ENCODE measurements at regions not wholly inside any gene's neighbourhood (a gene's known extent, or its start where the extent isn't known, plus 50 kb on each side); places are given as distances from the start of the nearest gene placed in this dataset.
"Not testable (repeated sequence)": the region's sequence is repeated elsewhere in the genome, so short reads cannot be mapped to it uniquely, and the experiment has no call there.

DNA sequence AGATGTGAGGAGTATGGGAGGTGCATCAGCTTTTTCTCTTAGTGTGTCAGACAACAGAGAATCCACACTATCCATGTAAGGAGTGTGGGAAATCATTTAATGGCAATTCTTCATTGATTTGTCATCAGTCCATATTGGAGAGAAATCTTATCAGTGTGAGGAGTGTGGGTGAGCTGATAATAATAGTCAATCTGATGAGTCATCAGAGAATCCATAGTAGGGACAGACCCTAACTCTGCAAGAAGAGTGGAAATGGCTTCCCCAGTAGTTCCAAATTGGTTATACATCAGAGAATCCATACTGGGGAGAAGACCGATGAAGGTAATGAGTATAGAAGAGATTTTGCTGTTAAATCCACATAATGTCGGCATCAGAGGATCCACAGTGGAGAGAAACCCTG, 150.5 kb upstream of the THUMPD2 start:
- no peak for DNase-seq (ENCODE audit: low read depth)

DNA sequence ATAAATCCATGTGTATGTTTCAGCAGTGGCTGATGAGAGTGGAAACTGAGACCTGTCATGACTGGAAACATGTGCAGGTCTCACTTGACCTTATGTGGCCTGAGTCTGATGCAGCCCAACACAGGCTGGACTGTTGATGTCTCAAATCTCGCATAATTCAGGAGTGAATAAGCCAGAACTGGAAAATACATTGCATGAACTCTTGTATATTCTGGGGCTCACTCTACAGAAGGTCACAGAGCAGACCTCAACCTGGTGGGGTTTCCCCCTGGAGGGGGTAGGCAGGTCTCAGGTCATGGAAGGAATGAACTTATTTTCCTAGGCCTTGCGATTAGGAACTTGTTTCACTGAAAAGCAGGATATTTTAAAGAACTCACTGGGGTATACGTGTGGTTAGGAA, 146.3 kb upstream of the THUMPD2 start:
- no peak for DNase-seq (ENCODE audit: low read depth)

DNA sequence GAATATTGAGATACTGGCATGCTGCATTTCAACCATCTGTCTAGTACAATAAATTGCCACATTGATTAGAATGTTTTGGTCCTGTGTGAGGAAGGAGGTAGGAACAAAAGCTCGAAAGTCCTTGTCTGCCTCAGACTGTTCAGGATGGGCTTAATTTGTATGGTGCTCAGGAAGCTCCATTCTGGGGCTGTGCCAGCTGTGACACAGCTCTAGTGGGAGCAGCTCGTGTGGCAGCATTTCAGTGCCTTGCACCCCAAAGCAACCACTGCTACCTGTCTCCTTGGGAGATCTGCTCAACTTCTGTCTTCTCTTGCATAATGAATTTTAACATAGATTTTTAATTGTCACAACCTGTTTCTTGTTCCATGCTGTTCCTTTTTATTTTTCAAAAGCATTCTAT, 144.4 kb upstream of the THUMPD2 start:
- no peak for DNase-seq (ENCODE audit: low read depth)

DNA sequence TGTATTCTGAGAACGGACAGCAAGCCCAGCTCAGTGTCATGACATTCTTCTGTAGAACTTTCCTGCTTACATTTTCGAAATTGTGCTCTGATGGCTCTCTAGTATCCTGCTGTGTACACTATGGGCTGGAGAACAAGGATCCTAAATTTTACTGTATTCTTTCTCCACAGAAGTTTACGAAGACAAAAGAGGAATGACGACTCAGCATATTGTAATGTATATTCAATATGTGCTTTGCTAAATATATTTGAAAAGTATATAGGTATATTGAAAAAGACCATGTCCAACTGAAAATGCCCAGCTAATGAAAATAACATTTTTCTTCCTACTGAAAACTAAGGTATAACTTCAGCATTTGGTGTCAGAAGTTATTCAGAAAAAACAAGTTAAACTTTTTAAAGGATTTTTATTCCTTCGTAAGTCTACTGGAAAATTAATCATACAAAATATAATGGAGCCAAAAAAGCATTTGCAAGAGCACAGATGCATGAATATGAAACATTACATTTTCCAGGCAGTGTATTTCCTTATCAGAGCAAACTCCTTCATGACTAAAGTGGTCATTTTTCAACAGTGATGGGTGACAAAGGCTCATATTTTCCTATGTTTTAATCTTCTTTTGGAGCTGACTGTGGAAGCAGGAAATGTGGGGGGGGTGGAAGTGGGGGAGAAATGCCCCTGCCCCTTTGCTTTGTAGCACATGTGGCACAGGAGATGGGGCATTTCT, 143.8 kb upstream of the THUMPD2 start:
- no peak for DNase-seq (ENCODE audit: low read depth)

- no peak for DNase-seq (ENCODE audit: low read depth)
Measured at GRCh38 chr2:39920307-39920801, 141.3 kb upstream of the THUMPD2 start.

- no peak for DNase-seq (ENCODE audit: low read depth)
Measured at GRCh38 chr2:39919511-39920306, 140.7 kb upstream of the THUMPD2 start.

DNA sequence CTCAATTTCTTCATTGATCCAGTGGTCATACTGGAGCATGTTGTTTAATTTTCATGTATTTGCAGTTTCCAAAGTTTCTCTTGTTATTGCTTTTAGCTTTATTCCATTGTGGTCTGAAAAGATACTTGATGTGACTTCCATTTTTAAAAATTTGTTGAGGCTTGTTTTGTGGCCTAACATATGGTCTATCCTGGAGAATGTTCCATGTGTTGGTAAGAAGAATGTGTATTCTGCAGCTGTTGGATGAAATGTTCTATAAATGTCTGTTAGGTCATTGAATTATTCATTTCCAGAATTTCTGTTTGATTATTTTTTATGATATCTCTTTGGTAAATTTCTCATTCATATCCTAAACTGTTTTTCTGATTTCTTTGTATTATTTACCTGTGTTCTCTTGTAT, 139.8 kb upstream of the THUMPD2 start:
- DNase-seq (ENCODE audit: low read depth) = no peak

- not testable (repeated sequence) for DNase-seq (ENCODE audit: low read depth)
Measured at GRCh38 chr2:39917371-39917770, 138.3 kb upstream of the THUMPD2 start.

DNA sequence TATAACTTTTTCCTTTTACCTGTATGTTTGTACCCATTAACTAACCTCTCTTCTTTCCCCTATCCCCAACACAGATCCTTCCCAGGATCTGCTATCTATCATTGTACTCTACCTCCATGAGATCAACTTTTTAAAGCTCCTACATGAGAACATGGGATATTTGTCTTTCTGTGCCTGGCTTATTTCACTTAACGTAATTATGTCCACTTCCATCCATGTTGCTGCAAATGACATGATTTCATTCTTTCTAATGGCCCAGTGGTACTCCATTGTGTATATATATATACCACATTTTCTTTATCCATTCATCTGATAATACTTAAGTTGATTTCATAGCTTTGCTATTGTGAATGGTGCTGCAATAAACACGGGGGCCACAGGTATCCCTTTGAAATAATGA, 135.9 kb upstream of the THUMPD2 start:
- DNase-seq (ENCODE audit: low read depth) = no peak

GRCh38 chr2:39913648-39914461, 134.8 kb upstream of the THUMPD2 start:
- DNase-seq (ENCODE audit: low read depth) = peak; percentile 74

DNA sequence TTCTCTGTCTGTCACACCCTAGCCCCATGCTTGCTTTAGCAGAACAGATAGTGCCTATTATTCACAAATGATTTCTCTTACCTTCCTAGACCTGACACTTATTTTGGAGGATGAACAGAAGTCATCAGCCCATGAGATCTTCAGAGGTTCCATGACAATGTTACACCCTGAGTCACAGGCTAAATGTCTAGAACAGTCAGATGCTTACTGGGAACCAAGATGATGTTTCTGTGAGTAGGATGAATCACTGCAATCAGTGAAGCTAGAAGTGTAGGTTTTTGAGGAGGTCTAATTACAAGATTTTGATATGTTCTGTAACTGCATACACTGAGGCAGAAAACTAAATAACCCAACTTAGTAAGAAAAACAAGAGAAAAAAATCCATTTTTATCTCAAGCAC, 123.0 kb upstream of the THUMPD2 start:
- peak; percentile 24 for DNase-seq (ENCODE audit: low read depth)

GRCh38 chr2:39898934-39899333, 119.9 kb upstream of the THUMPD2 start:
- no peak for DNase-seq (ENCODE audit: low read depth)

GRCh38 chr2:39897273-39897672, 118.2 kb upstream of the THUMPD2 start:
- DNase-seq (ENCODE audit: low read depth) = no peak

GRCh38 chr2:39894082-39894481, 115.0 kb upstream of the THUMPD2 start:
- no peak for DNase-seq (ENCODE audit: low read depth)

DNA sequence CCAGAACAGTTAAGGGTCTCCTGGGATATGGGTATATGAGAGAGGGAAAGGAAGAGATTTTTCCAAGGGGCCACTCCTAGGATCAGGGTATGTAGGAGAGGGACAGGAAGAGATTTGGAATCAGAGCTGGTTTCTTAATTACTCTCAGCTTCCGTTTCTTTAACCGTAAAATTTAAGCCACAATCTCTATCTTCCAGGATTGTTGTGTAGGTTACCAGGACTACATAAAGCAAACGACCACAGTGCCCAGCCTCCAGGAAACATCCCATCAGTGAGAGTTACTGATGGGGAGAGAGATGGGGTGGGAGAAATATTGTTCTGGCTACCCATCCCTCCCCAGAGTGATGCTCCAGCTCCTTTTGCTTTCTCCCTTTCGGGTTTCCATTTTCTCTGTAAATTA, 114.6 kb upstream of the THUMPD2 start:
- DNase-seq (ENCODE audit: low read depth) = no peak

GRCh38 chr2:39881948-39882347, 102.9 kb upstream of the THUMPD2 start:
- DNase-seq (ENCODE audit: low read depth) = no peak

DNA sequence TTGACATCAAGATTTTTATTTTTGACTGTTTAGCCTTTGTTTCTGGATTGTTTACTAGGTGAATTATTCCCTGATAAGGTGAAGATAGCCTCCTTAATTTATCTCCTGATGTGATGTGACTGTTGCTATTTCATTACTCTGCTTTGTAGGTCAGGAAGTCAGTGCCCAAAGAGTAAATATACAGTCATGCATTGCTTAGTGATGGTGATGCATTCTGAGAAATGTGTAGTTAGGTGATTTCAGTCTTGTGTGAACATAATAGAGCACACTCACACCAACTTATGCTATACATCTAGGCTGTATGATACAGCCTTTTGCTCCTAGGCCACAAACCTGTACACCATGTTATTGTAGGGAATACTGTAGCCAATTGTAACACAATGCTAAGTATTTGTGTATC, 102.4 kb upstream of the THUMPD2 start:
- no peak for DNase-seq (ENCODE audit: low read depth)

GRCh38 chr2:39879001-39879400, 99.9 kb upstream of the THUMPD2 start:
- not testable (repeated sequence) for DNase-seq (ENCODE audit: low read depth)

GRCh38 chr2:39875914-39876267, 96.8 kb upstream of the THUMPD2 start:
- DNase-seq (ENCODE audit: low read depth) = no peak

DNA sequence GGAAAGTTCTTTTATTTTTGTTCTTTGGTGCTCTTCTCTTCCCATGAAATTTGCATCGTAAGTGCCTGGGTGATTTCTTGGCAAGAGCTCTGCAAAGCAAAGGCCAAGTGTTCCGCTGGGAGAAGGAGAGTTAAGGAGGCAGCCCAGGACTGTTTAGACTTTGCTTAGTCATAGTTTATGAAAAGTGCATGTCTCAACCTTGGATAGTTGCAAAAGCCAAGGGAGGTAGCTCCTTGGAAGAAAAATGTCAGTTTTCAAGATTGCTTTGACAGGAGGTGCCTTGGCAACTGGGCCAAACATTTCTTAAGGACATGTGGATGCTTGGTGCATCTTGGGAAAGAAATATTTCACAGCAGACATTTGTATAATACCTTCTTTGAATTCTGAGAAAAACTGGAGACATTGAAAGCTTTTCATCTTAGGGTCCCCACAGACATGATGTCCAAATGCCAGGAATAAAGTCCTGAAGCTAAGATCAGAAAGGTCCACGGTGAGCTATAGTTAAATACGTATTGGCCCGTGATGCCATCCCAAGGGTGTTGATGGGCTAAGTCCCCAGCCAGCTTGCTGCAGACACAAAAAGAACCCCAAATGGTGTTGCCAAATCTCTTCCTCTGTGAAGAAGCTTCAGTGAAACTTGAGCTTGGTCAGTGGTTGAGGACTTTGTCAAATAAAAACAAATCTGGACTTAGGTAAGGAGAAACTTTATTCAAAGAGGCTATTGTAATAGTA, 96.3 kb upstream of the THUMPD2 start:
- DNase-seq (ENCODE audit: low read depth) = peak; percentile 15

- no peak for DNase-seq (ENCODE audit: low read depth)
Measured at GRCh38 chr2:39874236-39874635, 95.2 kb upstream of the THUMPD2 start.

DNA sequence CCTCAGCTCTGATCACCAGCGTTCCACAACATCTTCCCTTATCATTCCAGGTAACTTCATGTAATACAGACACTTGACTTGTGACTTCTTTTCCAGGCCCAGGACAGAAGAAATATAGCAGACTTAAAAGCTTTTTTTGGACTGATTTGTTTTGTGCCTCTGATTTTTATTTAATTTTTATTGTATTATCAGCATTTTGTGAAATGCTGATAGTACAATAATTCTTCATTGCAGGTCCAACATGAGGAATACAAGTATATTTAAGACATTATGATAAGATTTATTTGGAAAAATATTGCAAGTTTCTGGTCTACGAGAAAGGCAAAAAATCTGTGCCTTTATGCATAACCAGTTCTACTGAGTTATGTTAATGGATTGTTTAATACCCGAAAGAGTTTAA, 94.5 kb upstream of the THUMPD2 start:
- DNase-seq (ENCODE audit: low read depth) = no peak

Data from HS-5 (cell line).